GM12865 (cell line): ENCODE measurements at regions not wholly inside any gene's neighbourhood (a gene's known extent, or its start where the extent isn't known, plus 50 kb on each side); places are given as distances from the start of the nearest gene placed in this dataset.

ENCODE experiments used
- DNase-seq: peaks from one replicate; pipeline ENCODE4 v3.0.0; 2010; ENCODE audit warnings: low read depth
- H3K4me3 ChIP-seq: 2 replicates; pipeline ENCODE4 v1.5.1; 2011; ENCODE audit warnings: mild to moderate bottlenecking, low read depth, low read length, control low read depth
- CTCF ChIP-seq: IDR thresholded peaks from 2 replicates; pipeline ENCODE4 v1.5.1; 2011; ENCODE audit warnings: low read length, control low read depth, low read depth, inconsistent platforms; ENCODE audit not compliant: insufficient read depth; ENCODE audit errors: missing control alignments

- TF ChIP-seq CTCF: no peak
- DNase-seq: no peak
- H3K4me3 ChIP-seq: no peak overlapping the region
These were observed 807.0 kb downstream of the TLE4 start for GRCh38 chr9:80378669-80379293.

DNA sequence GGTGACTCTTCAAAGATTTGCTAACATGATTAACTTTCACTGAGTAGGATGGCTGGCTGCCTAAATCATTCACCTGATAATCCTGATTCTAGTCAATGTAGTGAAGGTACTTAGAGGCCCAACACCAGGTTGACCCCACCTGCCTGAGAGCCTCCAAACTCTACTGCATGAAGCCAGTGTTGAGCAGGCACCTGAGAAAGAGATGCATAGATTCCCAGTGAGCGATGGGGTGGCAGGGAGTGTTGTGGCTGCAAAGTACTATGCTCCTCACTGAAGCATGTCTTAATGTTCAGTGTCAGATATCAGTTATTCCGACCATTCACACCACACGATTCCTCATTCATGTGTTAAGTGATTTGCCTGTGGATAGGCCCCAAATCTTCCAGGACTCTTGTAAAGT, 804.4 kb downstream of the TLE4 start:
- H3K4me3 ChIP-seq: no peak overlapping the region
- no peak for TF ChIP-seq CTCF
- DNase-seq: no peak

DNA sequence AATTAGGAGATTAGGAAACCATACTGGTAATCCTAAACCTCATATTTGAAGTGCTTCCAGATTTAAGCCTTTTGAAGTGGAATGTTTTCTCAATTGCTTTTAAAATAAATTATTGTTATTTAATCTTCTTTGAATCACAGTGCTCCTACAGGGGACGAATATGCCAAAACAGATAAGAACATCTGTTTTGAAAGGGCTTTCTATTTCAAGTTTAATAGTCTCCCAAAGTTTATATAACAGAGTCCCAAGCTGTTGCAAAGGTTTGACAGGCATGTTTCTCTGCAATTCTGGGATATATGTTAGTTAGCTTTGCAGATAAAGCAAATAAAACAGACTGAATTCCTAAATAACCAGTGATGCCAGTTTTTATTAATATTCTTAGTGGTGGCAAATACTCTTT, 803.7 kb downstream of the TLE4 start:
- TF ChIP-seq CTCF: no peak
- DNase-seq: no peak

DNA sequence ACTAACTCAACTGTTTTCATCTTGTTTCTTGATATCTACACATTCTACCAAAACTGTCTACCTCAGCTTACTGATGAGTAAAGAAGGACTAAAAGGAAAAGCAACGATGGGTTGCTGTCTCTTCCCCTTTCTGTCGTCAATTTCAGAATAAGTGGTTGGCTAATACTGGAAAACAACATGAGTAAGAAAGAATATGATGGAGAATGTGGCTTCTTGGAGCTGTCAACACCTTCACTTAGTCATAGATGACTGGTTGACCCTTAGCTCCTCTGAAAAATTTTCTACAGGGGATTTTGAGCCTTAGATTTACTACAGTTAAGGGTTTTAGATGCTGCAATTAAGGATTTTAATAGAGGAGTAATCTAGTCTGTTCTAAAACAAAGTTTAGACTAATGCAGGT, 797.9 kb downstream of the TLE4 start:
- no peak for TF ChIP-seq CTCF
- H3K4me3 ChIP-seq: no peak overlapping the region
- DNase-seq: no peak

More for the DNA sequence above, 803.7 kb downstream of the TLE4 start:
- no peak overlapping the region for H3K4me3 ChIP-seq

DNA sequence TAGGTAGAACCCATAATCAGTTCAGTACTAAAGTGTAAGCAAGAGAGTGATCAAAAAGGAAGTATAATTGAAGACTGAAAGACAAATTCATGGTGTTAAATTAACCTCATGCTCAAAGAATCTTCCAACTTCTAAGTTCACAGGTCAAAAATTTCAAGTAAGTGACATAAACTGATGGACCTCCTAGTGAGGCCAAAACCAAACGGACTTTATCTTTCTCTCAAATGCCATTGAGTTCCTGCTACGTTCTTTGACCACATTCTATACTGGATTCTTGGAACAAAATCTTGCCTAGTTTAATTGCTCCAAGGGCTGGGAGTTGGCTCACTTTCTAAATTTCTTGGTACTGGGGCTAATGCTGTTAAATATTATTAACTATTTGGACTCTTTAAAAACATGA, 794.9 kb downstream of the TLE4 start:
- no peak overlapping the region for H3K4me3 ChIP-seq
- DNase-seq: no peak
- no peak for TF ChIP-seq CTCF

- no peak overlapping the region for H3K4me3 ChIP-seq
- DNase-seq: no peak
- no peak for TF ChIP-seq CTCF
These were observed 788.4 kb downstream of the TLE4 start for GRCh38 chr9:80359941-80360881.
